ENCODE measurements at regions not wholly inside any gene's neighbourhood (a gene's known extent, or its start where the extent isn't known, plus 50 kb on each side); places are given as distances from the start of the nearest gene placed in this dataset.

DNA sequence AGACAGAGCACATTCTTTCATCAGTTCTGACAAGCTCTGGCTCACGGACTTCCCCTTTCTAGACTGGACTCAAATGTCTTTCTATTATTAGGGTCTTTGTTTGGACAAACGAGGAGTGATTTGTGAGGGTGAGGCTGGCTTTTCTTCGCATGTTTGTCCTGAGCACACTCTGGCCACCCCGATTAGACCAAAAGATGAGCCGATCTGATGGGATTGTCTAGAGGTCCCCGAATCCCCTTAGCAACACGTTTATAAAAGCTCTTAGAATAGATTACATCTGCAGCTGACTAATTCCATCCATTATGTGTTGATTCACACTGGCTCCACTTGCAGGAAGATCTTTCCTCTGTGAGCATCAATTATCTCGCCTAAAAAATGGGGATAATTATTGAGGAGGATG, 675.4 kb upstream of the AUTS2 start:
- TF ChIP-seq ZNF331 (CRISPR knock-in tag; IDR thresholded peaks at IDR 0.05; ENCODE audit: low read depth) (no peak), STAT1 (IDR thresholded peaks at IDR 0.05; ENCODE audit: unreplicated experiment) (no peak), POLR2AphosphoS5 (IDR thresholded peaks at IDR 0.05; ENCODE audit: low read depth) (no peak), EZH2 (IDR thresholded peaks at IDR 0.05; ENCODE audit: low read depth, unreplicated experiment) (no peak), NANOG (IDR thresholded peaks at IDR 0.05; ENCODE audit: borderline replicate concordance) (no peak), ZNF114 (CRISPR knock-in tag; IDR thresholded peaks at IDR 0.05) (no peak), CREB1 (CRISPR knock-in tag; IDR thresholded peaks at IDR 0.05; ENCODE audit: low read depth) (no peak)
- TF ChIP-seq, protein P1, sequence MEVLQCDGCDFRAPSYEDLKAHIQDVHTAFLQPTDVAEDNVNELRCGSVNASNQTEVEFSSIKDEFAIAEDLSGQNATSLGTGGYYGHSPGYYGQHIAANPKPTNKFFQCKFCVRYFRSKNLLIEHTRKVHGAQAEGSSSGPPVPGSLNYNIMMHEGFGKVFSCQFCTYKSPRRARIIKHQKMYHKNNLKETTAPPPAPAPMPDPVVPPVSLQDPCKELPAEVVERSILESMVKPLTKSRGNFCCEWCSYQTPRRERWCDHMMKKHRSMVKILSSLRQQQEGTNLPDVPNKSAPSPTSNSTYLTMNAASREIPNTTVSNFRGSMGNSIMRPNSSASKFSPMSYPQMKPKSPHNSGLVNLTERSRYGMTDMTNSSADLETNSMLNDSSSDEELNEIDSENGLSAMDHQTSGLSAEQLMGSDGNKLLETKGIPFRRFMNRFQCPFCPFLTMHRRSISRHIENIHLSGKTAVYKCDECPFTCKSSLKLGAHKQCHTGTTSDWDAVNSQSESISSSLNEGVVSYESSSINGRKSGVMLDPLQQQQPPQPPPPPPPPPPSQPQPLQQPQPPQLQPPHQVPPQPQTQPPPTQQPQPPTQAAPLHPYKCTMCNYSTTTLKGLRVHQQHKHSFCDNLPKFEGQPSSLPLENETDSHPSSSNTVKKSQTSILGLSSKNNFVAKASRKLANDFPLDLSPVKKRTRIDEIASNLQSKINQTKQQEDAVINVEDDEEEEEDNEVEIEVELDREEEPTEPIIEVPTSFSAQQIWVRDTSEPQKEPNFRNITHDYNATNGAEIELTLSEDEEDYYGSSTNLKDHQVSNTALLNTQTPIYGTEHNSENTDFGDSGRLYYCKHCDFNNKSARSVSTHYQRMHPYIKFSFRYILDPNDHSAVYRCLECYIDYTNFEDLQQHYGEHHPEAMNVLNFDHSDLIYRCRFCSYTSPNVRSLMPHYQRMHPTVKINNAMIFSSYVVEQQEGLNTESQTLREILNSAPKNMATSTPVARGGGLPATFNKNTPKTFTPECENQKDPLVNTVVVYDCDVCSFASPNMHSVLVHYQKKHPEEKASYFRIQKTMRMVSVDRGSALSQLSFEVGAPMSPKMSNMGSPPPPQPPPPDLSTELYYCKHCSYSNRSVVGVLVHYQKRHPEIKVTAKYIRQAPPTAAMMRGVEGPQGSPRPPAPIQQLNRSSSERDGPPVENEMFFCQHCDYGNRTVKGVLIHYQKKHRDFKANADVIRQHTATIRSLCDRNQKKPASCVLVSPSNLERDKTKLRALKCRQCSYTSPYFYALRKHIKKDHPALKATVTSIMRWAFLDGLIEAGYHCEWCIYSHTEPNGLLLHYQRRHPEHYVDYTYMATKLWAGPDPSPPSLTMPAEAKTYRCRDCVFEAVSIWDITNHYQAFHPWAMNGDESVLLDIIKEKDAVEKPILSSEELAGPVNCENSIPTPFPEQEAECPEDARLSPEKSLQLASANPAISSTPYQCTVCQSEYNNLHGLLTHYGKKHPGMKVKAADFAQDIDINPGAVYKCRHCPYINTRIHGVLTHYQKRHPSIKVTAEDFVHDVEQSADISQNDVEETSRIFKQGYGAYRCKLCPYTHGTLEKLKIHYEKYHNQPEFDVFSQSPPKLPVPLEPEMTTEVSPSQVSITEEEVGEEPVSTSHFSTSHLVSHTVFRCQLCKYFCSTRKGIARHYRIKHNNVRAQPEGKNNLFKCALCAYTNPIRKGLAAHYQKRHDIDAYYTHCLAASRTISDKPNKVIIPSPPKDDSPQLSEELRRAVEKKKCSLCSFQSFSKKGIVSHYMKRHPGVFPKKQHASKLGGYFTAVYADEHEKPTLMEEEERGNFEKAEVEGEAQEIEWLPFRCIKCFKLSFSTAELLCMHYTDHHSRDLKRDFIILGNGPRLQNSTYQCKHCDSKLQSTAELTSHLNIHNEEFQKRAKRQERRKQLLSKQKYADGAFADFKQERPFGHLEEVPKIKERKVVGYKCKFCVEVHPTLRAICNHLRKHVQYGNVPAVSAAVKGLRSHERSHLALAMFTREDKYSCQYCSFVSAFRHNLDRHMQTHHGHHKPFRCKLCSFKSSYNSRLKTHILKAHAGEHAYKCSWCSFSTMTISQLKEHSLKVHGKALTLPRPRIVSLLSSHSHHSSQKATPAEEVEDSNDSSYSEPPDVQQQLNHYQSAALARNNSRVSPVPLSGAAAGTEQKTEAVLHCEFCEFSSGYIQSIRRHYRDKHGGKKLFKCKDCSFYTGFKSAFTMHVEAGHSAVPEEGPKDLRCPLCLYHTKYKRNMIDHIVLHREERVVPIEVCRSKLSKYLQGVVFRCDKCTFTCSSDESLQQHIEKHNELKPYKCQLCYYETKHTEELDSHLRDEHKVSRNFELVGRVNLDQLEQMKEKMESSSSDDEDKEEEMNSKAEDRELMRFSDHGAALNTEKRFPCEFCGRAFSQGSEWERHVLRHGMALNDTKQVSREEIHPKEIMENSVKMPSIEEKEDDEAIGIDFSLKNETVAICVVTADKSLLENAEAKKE (CRISPR knock-in tag; IDR thresholded peaks at IDR 0.05), result no peak
- TF ChIP-seq, protein P2, sequence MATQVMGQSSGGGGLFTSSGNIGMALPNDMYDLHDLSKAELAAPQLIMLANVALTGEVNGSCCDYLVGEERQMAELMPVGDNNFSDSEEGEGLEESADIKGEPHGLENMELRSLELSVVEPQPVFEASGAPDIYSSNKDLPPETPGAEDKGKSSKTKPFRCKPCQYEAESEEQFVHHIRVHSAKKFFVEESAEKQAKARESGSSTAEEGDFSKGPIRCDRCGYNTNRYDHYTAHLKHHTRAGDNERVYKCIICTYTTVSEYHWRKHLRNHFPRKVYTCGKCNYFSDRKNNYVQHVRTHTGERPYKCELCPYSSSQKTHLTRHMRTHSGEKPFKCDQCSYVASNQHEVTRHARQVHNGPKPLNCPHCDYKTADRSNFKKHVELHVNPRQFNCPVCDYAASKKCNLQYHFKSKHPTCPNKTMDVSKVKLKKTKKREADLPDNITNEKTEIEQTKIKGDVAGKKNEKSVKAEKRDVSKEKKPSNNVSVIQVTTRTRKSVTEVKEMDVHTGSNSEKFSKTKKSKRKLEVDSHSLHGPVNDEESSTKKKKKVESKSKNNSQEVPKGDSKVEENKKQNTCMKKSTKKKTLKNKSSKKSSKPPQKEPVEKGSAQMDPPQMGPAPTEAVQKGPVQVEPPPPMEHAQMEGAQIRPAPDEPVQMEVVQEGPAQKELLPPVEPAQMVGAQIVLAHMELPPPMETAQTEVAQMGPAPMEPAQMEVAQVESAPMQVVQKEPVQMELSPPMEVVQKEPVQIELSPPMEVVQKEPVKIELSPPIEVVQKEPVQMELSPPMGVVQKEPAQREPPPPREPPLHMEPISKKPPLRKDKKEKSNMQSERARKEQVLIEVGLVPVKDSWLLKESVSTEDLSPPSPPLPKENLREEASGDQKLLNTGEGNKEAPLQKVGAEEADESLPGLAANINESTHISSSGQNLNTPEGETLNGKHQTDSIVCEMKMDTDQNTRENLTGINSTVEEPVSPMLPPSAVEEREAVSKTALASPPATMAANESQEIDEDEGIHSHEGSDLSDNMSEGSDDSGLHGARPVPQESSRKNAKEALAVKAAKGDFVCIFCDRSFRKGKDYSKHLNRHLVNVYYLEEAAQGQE (IDR thresholded peaks at IDR 0.05; ENCODE audit: unreplicated experiment), result no peak
- DNase-seq (ENCODE audit: low spot score) (no peak), ATAC-seq (no peak)
- Mint-ChIP-seq H3K27ac (no peak overlapping the region), H3K27me3 (ENCODE audit: insufficient read depth, low read depth, poor library complexity) (peaks cover 3% of the 10 kb centered on the region), H3K9me3 (peaks cover 98% of the 10 kb centered on the region), H3K36me3 (ENCODE audit: low read depth) (peaks cover 67% of the 10 kb centered on the region), H3K4me3 (no peak overlapping the region), H3K4me1 (no peaks in the 10 kb centered on the region)
- H3K9me2 ChIP-seq (ENCODE audit: insufficient read depth), result no peaks in the 10 kb centered on the region
- no peak overlapping the region for H2AFZ ChIP-seq
- H3K4me1 ChIP-seq (ENCODE audit: insufficient read depth), result no peaks in the 10 kb centered on the region
- H3K27me3 ChIP-seq (ENCODE audit: insufficient read depth), result no peaks in the 10 kb centered on the region
- H4K20me1 ChIP-seq (replicated peaks; ENCODE audit: insufficient read depth), result no peaks in the 10 kb centered on the region
- H3K79me2 ChIP-seq (replicated peaks; ENCODE audit: insufficient read depth), result no peaks in the 10 kb centered on the region
- H3K4me3 ChIP-seq, result no peak overlapping the region
- H3K4me2 ChIP-seq, result no peak overlapping the region
- no peaks in the 10 kb centered on the region for H3K36me3 ChIP-seq (ENCODE audit: insufficient read depth)
- H3K27ac ChIP-seq (ENCODE audit: low read depth), result no peak overlapping the region
- H3F3A ChIP-seq (replicated peaks; ENCODE audit: low read depth), result no peaks in the 10 kb centered on the region
